NOMO-1 treated with dmso at 0.1 percent for 144 hours (cell line): ENCODE measurements at regions not wholly inside any gene's neighbourhood (a gene's known extent, or its start where the extent isn't known, plus 50 kb on each side); places are given as distances from the start of the nearest gene placed in this dataset.
"Not testable (repeated sequence)": the region's sequence is repeated elsewhere in the genome, so short reads cannot be mapped to it uniquely, and the experiment has no call there.

Source experiments
- DNase-seq: peaks from one replicate; lab custom pipeline; 2025; ENCODE audit not compliant: unreplicated experiment; lab: John Stamatoyannopoulos, UW

DNA sequence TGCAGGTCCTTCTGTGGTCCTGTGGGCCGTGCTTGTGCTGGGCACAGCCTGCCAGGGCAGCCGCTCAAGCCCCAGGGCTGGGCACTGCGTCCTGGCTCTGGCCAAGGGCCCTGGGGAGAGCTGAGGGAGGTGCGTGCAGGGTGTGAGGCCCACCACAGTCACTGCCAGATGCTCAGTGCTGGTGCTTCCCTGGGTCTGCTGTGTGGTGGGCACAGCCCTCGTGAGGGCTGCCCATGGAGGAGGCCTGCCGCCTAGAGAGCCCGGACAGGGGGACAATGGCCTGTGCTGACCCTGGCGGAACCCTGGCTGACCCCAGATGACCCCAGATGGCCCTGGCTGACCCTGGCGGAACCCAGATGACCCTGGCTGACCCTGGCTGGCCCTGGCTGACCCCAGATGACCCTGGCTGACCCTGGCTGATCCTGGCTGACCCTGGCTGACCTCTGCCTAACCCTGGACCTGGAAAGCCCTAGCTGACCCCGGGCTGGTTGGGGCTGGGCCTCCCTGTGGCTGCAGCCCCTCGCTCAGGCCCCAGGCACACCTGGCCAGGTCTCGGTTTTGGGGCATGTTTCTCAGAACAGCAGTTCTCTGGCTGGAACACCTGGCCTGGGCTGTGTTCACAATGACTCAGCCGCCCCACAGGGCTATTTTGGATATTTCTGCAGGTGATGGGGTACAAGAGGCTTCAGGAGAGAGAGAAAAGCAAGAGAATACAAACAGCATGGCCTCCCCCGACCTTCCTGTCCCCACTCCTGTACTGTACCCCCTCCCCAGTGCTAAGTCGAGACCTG lies 55.4 kb downstream of the TMEM121 start:
- no peak for DNase-seq

DNA sequence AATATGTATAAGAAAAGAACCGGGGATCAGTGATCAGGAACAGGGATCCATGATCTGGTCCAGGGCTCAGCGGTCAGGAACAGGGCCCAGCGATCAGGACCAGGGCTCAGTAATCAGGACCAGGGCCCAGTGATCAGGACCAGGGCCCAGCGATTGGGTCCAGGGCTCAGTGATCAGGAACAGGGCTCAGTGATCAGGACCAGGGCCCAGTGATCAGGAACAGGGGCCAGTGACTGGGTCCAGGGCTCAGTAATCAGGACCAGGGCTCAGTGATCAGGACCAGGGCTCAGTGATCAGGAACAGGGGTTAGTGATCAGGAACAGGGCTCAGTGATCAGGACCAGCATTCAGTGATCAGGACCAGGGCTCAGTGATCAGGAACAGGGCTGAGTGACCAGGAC lies 56.3 kb downstream of the TMEM121 start:
- no peak for DNase-seq

DNA sequence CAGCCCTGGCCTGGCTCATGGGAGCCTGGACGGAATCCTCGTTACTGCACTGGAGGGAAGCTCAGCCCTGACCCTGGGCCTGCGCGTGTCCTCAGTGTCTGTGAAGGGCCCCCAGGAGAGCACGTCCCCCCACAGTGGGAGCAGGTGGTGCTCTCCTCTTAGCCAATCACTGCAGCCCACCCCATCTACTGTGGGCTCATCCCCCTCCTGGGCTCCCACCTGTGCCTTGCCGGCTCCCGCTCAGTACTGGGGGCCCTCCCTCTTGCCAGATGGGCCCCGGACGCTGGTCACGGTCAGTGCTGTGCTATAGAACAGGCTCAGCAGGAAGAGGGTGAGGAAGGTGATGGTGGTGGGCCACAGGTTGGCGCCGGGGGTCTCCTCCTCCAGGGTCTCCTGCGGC lies 57.5 kb downstream of the TMEM121 start:
- not testable (repeated sequence) for DNase-seq

DNA sequence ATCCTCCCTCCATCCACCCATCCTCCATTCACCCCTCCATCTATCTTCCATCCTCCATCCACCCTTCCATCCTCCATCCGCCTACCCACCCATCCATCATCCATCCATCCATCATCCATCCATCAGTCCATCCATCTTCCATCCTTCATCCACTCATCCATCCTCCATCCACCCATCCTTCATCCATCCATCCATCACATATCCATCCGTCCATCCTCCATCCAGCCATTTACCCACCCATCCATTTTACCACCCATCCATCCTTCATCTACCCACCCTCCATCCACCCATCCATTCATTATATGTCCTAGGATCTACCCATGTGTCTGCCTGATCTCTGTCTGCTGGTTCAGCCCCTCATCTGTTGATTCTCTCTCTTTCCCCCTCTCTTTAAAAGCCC lies 58.9 kb downstream of the TMEM121 start:
- not testable (repeated sequence) for DNase-seq

DNA sequence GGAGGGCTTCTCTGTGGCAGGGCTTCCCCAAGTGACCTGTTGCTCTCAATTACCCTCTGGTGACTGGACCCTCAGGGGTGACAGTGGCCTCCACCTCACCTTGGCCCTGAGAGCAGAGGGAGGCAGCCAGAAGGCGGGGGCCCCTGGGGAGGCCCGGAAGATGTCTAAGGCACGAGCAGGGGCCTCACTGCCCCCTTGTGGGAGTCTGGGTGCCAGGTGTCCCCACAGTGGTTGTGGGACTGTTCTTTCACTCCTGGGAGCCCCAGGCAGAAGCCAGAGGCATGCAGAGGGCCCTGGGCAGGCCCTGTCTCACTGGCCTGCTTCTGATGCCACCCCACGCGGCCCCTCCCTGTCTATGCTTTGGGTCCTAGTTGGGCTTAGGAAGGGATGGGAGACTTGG lies 59.3 kb downstream of the TMEM121 start:
- not testable (repeated sequence) for DNase-seq

DNA sequence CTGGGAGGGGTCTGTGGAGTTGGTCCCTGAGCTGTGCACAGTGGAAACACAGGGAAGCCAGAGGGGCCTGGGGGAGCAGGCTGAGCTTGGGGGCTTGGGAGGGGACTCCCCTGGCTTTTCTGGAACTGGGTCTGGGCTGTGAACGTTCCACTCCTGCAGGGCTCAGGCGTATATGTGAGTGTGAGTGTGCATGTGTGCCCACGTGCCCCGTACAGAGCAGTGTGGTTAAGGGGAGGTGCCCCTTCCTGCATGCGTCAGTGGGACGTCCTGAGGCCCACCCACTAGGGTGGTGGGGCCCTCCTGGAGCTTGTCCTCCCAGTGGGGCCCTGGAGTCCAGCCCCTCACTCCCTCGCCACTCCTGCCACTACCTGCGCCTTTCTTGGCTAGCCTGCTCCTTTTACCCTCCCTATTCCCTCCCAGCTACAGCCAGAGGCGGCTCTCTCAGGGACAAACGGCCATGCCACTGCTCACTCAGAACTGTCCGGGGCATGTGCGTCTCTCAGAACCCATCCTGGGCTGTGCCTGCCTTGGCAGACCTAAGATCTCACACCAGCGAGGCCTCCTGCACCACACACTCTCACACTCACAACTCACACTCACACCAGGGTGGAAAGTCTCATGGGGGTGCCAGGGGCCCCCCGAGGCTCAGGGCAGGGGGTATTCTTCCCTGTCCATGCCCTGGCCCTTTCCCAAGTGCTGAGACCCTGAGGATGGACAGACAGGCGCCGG lies 59.9 kb downstream of the TMEM121 start:
- DNase-seq: not testable (repeated sequence)

GRCh38 chr14:105587034-105587433 lies 60.7 kb downstream of the TMEM121 start:
- DNase-seq: not testable (repeated sequence)

- not testable (repeated sequence) for DNase-seq
These were observed 61.3 kb downstream of the TMEM121 start for GRCh38 chr14:105587482-105588235.

DNA sequence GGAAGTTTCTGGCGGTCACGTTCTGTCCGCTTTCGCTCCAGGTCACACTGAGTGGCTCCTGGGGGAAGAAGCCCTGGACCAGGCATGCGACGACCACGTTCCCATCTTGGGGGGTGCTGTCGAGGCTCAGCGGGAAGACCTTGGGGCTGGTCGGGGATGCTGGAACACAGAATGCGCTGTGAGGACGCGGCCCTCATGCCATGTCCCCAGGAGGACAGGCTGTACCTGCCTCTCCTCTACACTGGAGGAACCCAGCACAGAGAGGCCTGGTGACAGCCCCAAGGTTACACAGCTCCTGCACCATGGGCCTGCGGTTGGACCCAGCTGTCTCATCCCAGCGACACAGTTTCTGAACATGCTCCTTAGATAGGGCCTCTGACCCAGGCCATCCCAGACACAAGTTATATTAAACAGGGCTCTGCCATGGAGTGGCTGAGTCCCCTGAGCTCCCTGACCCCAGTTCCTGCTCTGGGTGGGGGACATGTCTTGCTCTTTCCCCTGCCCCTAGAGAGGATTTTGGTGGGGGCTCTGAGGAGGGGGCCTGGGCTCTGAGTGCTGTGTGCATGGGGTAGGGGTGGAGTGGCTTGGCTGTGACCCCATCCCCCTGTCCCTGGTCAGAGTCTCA lies 62.0 kb downstream of the TMEM121 start:
- no peak for DNase-seq

DNA sequence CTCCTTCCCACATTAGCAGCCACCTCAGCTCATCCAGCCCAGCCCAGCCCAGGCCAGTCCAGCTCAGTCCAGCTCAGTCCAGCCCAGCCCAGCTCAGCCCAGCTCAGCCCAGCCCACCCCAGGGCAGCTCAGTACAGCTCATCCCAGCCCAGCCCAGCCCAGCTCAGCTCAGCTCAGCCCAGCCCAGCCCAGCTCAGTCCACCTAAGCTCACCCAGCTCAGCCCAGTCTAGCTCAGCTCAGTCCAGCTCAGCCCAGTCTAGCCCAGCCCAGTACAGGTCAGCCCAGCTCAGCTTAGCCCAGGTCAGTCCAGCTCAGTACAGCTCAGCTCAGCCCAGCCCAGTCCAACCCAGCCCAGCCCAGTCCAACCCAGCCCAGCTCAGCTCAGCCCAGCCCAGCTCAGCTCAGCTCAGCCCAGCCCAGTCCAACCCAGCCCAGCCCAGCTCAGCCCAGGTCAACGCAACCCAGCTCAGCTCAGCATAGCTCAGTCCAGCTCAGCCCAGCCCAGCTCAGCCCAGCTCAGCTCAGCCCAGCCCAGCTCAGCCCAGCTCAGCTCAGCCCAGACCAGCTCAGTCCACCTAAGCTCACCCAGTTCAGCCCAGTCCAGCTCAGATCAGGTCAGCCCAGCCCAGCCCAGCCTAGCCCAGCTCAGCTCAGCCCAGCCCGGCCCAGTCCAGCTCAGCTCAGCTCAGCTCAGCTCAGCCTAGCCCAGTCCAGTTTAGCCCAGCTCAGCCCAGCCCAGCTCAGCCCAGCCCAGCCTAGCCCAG lies 63.0 kb downstream of the TMEM121 start:
- DNase-seq: no peak

DNA sequence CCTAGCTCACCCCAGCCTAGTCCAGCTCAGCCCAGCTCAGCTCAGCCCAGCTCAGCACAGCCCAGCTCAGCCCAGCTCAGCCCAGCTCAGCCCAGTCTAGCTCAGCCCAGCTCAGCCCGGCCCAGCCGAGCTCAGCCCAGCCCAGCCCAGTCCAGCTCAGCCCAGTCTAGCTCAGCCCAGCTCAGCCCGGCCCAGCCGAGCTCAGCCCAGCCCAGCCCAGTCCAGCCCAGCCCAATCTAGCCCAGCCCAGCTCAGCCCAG lies 63.5 kb downstream of the TMEM121 start:
- DNase-seq: not testable (repeated sequence)

GRCh38 chr14:105591052-105591451 lies 64.7 kb downstream of the TMEM121 start:
- no peak for DNase-seq

- not testable (repeated sequence) for DNase-seq
These were observed 65.5 kb downstream of the TMEM121 start for GRCh38 chr14:105591792-105592341.

- not testable (repeated sequence) for DNase-seq
These were observed 66.3 kb downstream of the TMEM121 start for GRCh38 chr14:105592646-105593045.

GRCh38 chr14:105595346-105595745 lies 69.0 kb downstream of the TMEM121 start:
- not testable (repeated sequence) for DNase-seq

GRCh38 chr14:105596374-105596773 lies 70.0 kb downstream of the TMEM121 start:
- not testable (repeated sequence) for DNase-seq

DNA sequence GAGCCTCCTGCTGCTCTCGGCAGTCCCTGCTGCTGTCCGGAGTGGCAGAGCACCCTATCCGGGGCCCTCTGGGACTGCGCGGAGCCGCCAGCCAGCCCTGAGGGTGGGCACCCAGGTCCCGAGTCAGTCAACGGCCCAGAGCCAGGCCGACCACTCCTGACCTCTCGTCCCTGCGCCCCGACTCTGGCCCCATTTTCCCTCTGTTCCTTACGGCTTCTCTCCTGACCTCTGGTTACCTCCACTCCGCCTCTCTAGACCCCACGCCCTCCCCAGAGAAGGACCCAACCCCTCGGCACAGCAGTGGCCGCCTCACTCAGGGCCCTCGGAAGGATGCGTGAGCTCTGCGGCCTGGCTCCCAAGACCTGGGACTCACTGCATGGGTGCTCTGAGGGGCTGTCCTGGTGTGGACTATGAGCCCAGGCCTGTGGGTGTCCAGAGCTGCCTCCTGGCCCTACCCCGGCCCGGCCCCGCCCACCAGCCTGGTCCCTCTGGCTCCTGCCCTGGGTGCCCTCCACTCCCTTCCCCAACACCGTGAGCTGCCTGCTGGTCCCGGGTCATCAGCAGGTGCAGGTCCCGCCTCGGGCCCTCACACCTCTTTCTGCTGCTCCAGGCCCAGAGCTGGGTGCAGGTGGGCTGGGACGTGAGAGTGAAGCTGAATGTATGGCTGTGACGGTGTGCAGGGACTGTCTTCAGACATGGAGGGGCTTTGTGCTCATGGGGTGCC lies 71.8 kb downstream of the TMEM121 start:
- not testable (repeated sequence) for DNase-seq

GRCh38 chr14:105598925-105599586 lies 72.7 kb downstream of the TMEM121 start:
- not testable (repeated sequence) for DNase-seq
